ENCODE measurements at regions not wholly inside any gene's neighbourhood (a gene's known extent, or its start where the extent isn't known, plus 50 kb on each side); places are given as distances from the start of the nearest gene placed in this dataset.

- DNase-seq: no peak
- H3K27ac ChIP-seq (ENCODE audit: insufficient read depth, low read length, poor library complexity, severe bottlenecking): no peak overlapping the region
- H3K4me1 ChIP-seq (ENCODE audit: control insufficient read depth, insufficient read depth, low read length, poor library complexity, severe bottlenecking): no peaks in the 10 kb centered on the region
- H3K9me3 ChIP-seq (ENCODE audit: control insufficient read depth, low read length): no peaks in the 10 kb centered on the region
- H3K27me3 ChIP-seq (replicated peaks; ENCODE audit: control insufficient read depth, insufficient read depth, low read length, poor library complexity, severe bottlenecking): no peaks in the 10 kb centered on the region
- H3K4me3 ChIP-seq (ENCODE audit: insufficient read depth, low read depth, low read length, poor library complexity, severe bottlenecking): no peak overlapping the region
- no peaks in the 10 kb centered on the region for H3K36me3 ChIP-seq (ENCODE audit: control insufficient read depth, insufficient read depth, low read length)
Observed at GRCh38 chr13:52975969-52976368, 52.6 kb upstream of the OLFM4 start.

GRCh38 chr13:52975161-52975560 is 53.5 kb upstream of the OLFM4 start:
- H3K27me3 ChIP-seq (replicated peaks; ENCODE audit: control insufficient read depth, insufficient read depth, low read length, poor library complexity, severe bottlenecking): no peaks in the 10 kb centered on the region
- H3K36me3 ChIP-seq (ENCODE audit: control insufficient read depth, insufficient read depth, low read length): no peaks in the 10 kb centered on the region
- no peaks in the 10 kb centered on the region for H3K9me3 ChIP-seq (ENCODE audit: control insufficient read depth, low read length)
- no peak for DNase-seq
- H3K4me1 ChIP-seq (ENCODE audit: control insufficient read depth, insufficient read depth, low read length, poor library complexity, severe bottlenecking): no peaks in the 10 kb centered on the region
- no peak overlapping the region for H3K27ac ChIP-seq (ENCODE audit: insufficient read depth, low read length, poor library complexity, severe bottlenecking)
- H3K4me3 ChIP-seq (ENCODE audit: insufficient read depth, low read depth, low read length, poor library complexity, severe bottlenecking): no peak overlapping the region

- no peaks in the 10 kb centered on the region for H3K9me3 ChIP-seq (ENCODE audit: control insufficient read depth, low read length)
- H3K27ac ChIP-seq (ENCODE audit: insufficient read depth, low read length, poor library complexity, severe bottlenecking): no peak overlapping the region
- no peaks in the 10 kb centered on the region for H3K36me3 ChIP-seq (ENCODE audit: control insufficient read depth, insufficient read depth, low read length)
- DNase-seq: no peak
- H3K4me1 ChIP-seq (ENCODE audit: control insufficient read depth, insufficient read depth, low read length, poor library complexity, severe bottlenecking): no peaks in the 10 kb centered on the region
- no peak overlapping the region for H3K4me3 ChIP-seq (ENCODE audit: insufficient read depth, low read depth, low read length, poor library complexity, severe bottlenecking)
- no peaks in the 10 kb centered on the region for H3K27me3 ChIP-seq (replicated peaks; ENCODE audit: control insufficient read depth, insufficient read depth, low read length, poor library complexity, severe bottlenecking)
Observed at GRCh38 chr13:52974711-52975110, 53.9 kb upstream of the OLFM4 start.

- no peak for DNase-seq
- H3K4me1 ChIP-seq (ENCODE audit: control insufficient read depth, insufficient read depth, low read length, poor library complexity, severe bottlenecking): no peaks in the 10 kb centered on the region
- H3K4me3 ChIP-seq (ENCODE audit: insufficient read depth, low read depth, low read length, poor library complexity, severe bottlenecking): no peak overlapping the region
- H3K9me3 ChIP-seq (ENCODE audit: control insufficient read depth, low read length): no peaks in the 10 kb centered on the region
- no peaks in the 10 kb centered on the region for H3K27me3 ChIP-seq (replicated peaks; ENCODE audit: control insufficient read depth, insufficient read depth, low read length, poor library complexity, severe bottlenecking)
- H3K27ac ChIP-seq (ENCODE audit: insufficient read depth, low read length, poor library complexity, severe bottlenecking): no peak overlapping the region
- no peaks in the 10 kb centered on the region for H3K36me3 ChIP-seq (ENCODE audit: control insufficient read depth, insufficient read depth, low read length)
Observed at GRCh38 chr13:52969373-52969772, 59.2 kb upstream of the OLFM4 start.

- Histone ChIP-seq H3K36me3 (ENCODE audit: control insufficient read depth, insufficient read depth, low read length) (no peaks in the 10 kb centered on the region), H3K27me3 (replicated peaks; ENCODE audit: control insufficient read depth, insufficient read depth, low read length, poor library complexity, severe bottlenecking) (no peaks in the 10 kb centered on the region), H3K9me3 (ENCODE audit: control insufficient read depth, low read length) (no peaks in the 10 kb centered on the region), H3K27ac (ENCODE audit: insufficient read depth, low read length, poor library complexity, severe bottlenecking) (no peak overlapping the region), H3K4me1 (ENCODE audit: control insufficient read depth, insufficient read depth, low read length, poor library complexity, severe bottlenecking) (no peaks in the 10 kb centered on the region), H3K4me3 (ENCODE audit: insufficient read depth, low read depth, low read length, poor library complexity, severe bottlenecking) (no peak overlapping the region)
- DNase-seq: peak; percentile 9 to 15 (median 14)
Observed at GRCh38 chr13:52968074-52968700, 60.4 kb upstream of the OLFM4 start.

GRCh38 chr13:52961987-52962386 is 66.6 kb upstream of the OLFM4 start:
- Histone ChIP-seq H3K27me3 (replicated peaks; ENCODE audit: control insufficient read depth, insufficient read depth, low read length, poor library complexity, severe bottlenecking) (no peaks in the 10 kb centered on the region), H3K4me3 (ENCODE audit: insufficient read depth, low read depth, low read length, poor library complexity, severe bottlenecking) (no peak overlapping the region), H3K36me3 (ENCODE audit: control insufficient read depth, insufficient read depth, low read length) (no peaks in the 10 kb centered on the region), H3K27ac (ENCODE audit: insufficient read depth, low read length, poor library complexity, severe bottlenecking) (no peak overlapping the region), H3K9me3 (ENCODE audit: control insufficient read depth, low read length) (no peaks in the 10 kb centered on the region), H3K4me1 (ENCODE audit: control insufficient read depth, insufficient read depth, low read length, poor library complexity, severe bottlenecking) (no peaks in the 10 kb centered on the region)
- DNase-seq: no peak

GRCh38 chr13:52961256-52961910 is 67.2 kb upstream of the OLFM4 start:
- Histone ChIP-seq H3K36me3 (ENCODE audit: control insufficient read depth, insufficient read depth, low read length) (no peaks in the 10 kb centered on the region), H3K27me3 (replicated peaks; ENCODE audit: control insufficient read depth, insufficient read depth, low read length, poor library complexity, severe bottlenecking) (no peaks in the 10 kb centered on the region), H3K9me3 (ENCODE audit: control insufficient read depth, low read length) (no peaks in the 10 kb centered on the region), H3K27ac (ENCODE audit: insufficient read depth, low read length, poor library complexity, severe bottlenecking) (no peak overlapping the region), H3K4me3 (ENCODE audit: insufficient read depth, low read depth, low read length, poor library complexity, severe bottlenecking) (no peak overlapping the region), H3K4me1 (ENCODE audit: control insufficient read depth, insufficient read depth, low read length, poor library complexity, severe bottlenecking) (no peaks in the 10 kb centered on the region)
- DNase-seq: no peak

- Histone ChIP-seq H3K9me3 (ENCODE audit: control insufficient read depth, low read length) (no peaks in the 10 kb centered on the region), H3K4me1 (ENCODE audit: control insufficient read depth, insufficient read depth, low read length, poor library complexity, severe bottlenecking) (no peaks in the 10 kb centered on the region), H3K27ac (ENCODE audit: insufficient read depth, low read length, poor library complexity, severe bottlenecking) (no peak overlapping the region), H3K36me3 (ENCODE audit: control insufficient read depth, insufficient read depth, low read length) (no peaks in the 10 kb centered on the region), H3K4me3 (ENCODE audit: insufficient read depth, low read depth, low read length, poor library complexity, severe bottlenecking) (no peak overlapping the region), H3K27me3 (replicated peaks; ENCODE audit: control insufficient read depth, insufficient read depth, low read length, poor library complexity, severe bottlenecking) (no peaks in the 10 kb centered on the region)
- no peak for DNase-seq
Observed at GRCh38 chr13:52955472-52955874, 73.1 kb upstream of the OLFM4 start.

- Histone ChIP-seq H3K9me3 (ENCODE audit: control insufficient read depth, low read length) (no peaks in the 10 kb centered on the region), H3K4me3 (ENCODE audit: insufficient read depth, low read depth, low read length, poor library complexity, severe bottlenecking) (no peak overlapping the region), H3K27me3 (replicated peaks; ENCODE audit: control insufficient read depth, insufficient read depth, low read length, poor library complexity, severe bottlenecking) (no peaks in the 10 kb centered on the region), H3K4me1 (ENCODE audit: control insufficient read depth, insufficient read depth, low read length, poor library complexity, severe bottlenecking) (no peaks in the 10 kb centered on the region), H3K36me3 (ENCODE audit: control insufficient read depth, insufficient read depth, low read length) (no peaks in the 10 kb centered on the region), H3K27ac (ENCODE audit: insufficient read depth, low read length, poor library complexity, severe bottlenecking) (no peak overlapping the region)
- DNase-seq: no peak
Observed at GRCh38 chr13:52954838-52955237, 73.8 kb upstream of the OLFM4 start.

- no peak overlapping the region for H3K4me3 ChIP-seq (ENCODE audit: insufficient read depth, low read depth, low read length, poor library complexity, severe bottlenecking)
- DNase-seq: no peak
- no peaks in the 10 kb centered on the region for H3K9me3 ChIP-seq (ENCODE audit: control insufficient read depth, low read length)
- no peaks in the 10 kb centered on the region for H3K36me3 ChIP-seq (ENCODE audit: control insufficient read depth, insufficient read depth, low read length)
- H3K4me1 ChIP-seq (ENCODE audit: control insufficient read depth, insufficient read depth, low read length, poor library complexity, severe bottlenecking): no peaks in the 10 kb centered on the region
- H3K27me3 ChIP-seq (replicated peaks; ENCODE audit: control insufficient read depth, insufficient read depth, low read length, poor library complexity, severe bottlenecking): no peaks in the 10 kb centered on the region
- no peak overlapping the region for H3K27ac ChIP-seq (ENCODE audit: insufficient read depth, low read length, poor library complexity, severe bottlenecking)
Observed at GRCh38 chr13:52950436-52950956, 78.1 kb upstream of the OLFM4 start.
